HG03103 (cell line): ENCODE measurements at regions not wholly inside any gene's neighbourhood (a gene's known extent, or its start where the extent isn't known, plus 50 kb on each side); places are given as distances from the start of the nearest gene placed in this dataset.
"Not testable (repeated sequence)": the region's sequence is repeated elsewhere in the genome, so short reads cannot be mapped to it uniquely, and the experiment has no call there.

Experiments used
- ATAC-seq: cut with Tn5 transposase; IDR thresholded peaks from one replicate; pipeline ENCODE4 v1.9.1; 2021; ENCODE audit warnings: low read depth; ENCODE audit not compliant: unreplicated experiment

DNA sequence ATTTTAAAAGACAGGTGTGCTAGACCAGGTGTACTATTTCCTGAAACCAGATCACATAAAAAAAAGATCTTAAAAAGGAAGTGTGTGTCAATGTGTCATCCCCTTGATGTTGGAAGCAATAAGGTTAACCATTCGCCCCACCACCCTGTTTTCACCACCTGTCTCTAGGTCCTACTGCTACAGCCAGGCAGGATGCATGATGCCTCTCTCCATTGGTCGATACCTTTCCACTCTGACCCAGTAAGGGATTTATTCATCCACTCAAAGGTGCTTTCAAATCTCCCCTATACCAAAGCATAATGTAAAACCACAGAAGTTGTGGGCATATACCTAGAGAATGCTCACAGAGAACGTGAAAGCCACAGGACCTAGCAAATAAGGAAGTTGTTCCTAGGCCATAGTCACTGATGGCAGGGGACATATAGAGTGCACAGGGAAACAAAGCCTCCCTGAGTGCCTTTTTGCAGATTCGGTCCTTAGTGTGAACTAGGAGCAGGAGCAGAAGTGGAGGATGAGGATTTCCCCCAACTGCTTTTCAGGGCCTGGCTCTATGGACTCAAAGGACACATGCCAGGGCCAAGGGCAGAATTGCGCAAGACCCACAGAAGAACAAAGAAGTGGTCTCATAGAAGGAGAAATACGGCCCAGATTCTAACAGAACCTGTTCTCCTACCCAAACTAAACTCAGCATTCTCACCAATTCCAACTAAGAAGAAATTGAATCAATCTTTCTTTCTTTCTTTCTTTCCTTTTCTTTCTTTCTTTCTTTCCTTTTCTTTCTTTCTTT, 631.5 kb upstream of the NRP1 start:
- no peak for ATAC-seq

DNA sequence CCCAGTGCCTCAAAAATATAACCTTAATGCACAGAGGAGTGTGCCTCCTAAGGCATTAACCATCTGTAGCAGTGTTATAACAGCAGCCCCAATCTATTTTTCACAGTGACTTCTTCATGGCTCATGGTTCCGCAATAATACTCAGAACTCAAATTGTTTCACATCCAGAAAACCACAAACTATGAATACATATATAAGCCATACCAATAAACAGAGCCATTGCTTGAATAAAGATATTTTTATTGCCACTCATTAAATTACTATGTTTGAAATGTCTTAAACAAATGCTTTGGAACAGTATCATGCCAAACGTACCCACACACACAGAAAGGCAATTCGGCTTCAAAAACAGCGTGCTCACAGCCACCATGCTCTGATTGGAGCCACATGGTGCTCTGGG, 629.3 kb upstream of the NRP1 start:
- no peak for ATAC-seq

- ATAC-seq: not testable (repeated sequence)
These were observed 621.9 kb upstream of the NRP1 start for GRCh38 chr10:33956322-33956721.

GRCh38 chr10:33955676-33956075, 621.2 kb upstream of the NRP1 start:
- no peak for ATAC-seq

GRCh38 chr10:33952692-33953360, 618.4 kb upstream of the NRP1 start:
- ATAC-seq: no peak

- no peak for ATAC-seq
These were observed 615.7 kb upstream of the NRP1 start for GRCh38 chr10:33950206-33950605.

DNA sequence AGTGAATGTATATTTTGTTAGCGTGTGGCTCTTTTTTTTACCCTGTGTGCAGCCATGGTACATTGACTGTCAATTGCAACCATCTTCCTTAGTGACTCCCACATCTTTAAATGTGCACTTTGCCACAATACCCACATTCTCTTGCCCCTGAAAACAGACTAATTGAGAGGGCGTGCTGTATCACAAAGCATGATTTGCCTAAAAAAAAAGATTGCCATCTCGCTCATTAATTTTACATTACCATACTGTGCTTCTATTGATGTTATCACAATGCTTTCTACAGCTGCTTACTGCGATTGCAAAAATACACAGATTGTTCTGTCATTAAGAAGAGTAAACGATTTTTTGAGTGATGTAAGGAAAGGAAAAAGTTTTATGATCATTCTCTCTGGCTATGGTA, 613.1 kb upstream of the NRP1 start:
- ATAC-seq: no peak

DNA sequence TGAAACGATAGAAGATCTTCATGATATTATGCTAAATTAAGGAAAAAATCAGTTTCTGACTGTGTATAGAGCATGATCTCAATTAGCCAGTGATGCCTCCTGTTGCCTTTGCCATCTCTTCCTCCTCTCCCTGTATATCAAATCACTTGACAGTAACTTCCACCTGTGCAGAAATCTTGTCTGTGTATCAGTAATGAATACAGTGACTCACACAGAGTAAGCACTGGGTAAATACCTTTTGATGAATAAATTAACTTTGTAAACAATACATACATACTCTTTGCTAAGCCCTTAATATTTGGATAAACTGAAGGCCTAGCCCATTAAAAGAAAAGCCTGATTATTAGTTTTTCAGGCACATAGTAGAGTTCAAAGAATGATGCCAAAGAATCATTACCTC, 610.6 kb upstream of the NRP1 start:
- no peak for ATAC-seq

GRCh38 chr10:33942508-33942907, 608.0 kb upstream of the NRP1 start:
- ATAC-seq: no peak

DNA sequence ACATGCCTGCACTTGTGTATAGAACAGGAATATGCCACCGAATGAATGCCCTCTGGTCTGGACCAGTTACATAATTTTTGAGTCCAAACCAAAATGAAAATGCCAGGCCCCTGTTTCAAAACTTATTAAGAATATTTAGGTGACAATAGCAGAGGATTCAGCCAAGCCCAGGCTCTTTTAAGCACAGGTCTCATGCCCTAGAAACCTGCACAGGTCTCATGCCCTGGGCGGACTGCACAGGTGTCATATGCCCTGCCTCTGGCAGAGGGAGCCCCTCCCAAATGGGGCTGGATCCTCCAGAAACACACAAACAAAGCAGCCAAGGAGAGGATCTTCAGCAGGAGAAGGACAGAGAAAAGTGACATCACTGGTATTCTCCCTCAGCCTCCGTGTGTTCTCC, 605.4 kb upstream of the NRP1 start:
- ATAC-seq: no peak

- no peak for ATAC-seq
These were observed 604.9 kb upstream of the NRP1 start for GRCh38 chr10:33939410-33939809.

DNA sequence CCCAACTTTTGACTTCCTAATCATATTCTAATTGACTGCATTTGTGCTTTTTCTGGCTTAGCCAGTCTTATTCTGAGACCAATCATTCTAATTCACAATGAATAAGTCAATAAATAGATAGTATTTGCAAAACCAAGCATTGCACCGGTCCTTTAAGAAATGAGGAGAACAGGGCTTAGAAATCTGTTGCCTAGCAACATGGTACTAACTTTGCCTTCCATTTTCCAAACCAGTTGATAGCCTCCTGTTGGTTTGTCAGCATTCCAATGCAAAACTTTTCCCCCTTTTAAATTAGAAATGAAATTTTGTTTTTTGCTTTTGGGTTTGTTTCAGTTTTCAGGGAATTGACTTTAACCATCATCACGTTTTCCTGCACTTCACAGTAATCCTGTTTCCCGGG, 603.5 kb upstream of the NRP1 start:
- ATAC-seq: no peak

GRCh38 chr10:33937036-33937730, 602.7 kb upstream of the NRP1 start:
- ATAC-seq: no peak

DNA sequence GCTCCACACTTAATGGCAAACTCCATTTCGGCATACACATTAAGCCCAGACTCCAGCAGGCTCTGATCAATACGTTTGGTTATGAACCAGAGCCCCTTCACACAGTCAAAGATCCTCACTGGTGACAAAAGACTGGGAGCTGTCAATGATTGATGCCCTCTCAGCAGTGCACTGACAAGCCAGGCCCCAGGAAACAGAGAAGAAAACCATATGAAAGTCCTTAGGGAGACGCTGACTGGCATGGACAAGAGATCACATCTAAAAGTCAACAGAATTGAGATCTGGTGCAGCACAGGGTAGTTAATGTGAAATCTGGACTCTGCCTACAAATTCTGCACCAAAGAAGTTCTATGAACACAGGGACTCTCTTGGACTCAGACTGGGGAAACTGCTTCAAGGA, 600.9 kb upstream of the NRP1 start:
- ATAC-seq: no peak

GRCh38 chr10:33930079-33930478, 595.6 kb upstream of the NRP1 start:
- ATAC-seq: no peak

DNA sequence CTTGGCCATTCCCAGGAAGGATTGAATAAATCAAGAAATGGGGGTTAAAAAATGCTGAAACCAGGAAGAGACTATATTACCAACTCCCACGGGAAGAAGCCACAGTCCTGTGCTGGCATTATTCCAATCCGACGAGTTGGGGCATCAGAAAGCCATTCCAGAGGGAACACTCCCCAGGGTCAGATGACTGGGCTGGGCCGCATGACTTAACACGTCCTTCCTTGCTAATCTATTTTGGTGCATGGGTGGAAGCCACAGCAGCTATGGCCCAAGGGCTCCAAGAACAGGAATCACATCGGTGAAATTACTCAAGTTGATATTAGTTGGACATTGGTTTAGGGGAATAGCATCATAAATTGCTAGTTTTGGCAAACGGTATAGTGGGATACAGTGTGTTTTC, 592.9 kb upstream of the NRP1 start:
- no peak for ATAC-seq

DNA sequence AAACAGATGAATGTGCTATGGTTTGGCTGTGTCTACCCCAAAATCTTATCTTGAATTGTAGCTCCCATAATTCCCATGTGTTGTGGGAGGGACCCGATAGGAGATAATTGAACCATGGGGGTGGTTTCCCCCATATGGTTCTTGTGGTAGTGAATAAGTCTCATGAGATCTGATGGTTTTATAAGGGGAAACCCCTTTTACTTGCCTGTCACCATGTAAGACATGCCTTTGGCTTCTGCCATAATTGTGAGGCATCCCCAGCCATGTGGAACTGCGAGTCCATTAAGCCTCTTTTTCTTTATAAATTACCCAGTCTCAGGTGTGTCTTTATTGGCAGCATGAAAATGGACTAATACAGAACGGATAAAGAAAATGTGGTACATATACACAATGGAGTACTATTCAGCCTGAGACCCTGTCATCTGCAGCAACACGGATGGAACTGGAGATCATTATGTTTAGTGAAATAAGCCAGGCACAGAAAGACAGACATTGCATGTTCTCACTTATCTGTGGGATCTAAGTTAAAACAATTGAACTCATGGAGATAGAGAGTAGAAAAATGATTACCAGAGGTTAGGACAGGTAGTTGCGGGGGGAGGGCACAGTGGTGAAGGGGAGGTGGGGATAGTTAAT, 587.6 kb upstream of the NRP1 start:
- no peak for ATAC-seq

- ATAC-seq: no peak
These were observed 585.9 kb upstream of the NRP1 start for GRCh38 chr10:33920351-33920750.

DNA sequence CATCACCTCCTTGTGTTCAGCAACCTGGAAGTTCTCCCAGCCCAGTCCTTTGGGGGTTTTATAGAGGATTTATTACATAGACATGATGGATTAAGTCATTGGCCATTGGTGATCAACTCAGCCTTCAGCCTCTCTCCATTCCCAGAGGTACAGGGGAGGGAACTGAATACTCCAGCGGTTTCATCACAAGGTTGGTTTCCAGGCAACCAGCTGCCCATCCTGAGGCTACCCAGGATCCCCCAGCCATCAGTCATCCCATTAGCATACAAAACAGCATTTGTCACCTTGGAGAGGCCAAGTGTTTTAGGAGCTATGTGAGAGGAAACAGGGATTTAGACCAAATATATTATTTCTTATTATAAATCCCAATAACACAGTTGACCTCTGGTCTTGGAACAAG, 584.8 kb upstream of the NRP1 start:
- ATAC-seq: no peak

DNA sequence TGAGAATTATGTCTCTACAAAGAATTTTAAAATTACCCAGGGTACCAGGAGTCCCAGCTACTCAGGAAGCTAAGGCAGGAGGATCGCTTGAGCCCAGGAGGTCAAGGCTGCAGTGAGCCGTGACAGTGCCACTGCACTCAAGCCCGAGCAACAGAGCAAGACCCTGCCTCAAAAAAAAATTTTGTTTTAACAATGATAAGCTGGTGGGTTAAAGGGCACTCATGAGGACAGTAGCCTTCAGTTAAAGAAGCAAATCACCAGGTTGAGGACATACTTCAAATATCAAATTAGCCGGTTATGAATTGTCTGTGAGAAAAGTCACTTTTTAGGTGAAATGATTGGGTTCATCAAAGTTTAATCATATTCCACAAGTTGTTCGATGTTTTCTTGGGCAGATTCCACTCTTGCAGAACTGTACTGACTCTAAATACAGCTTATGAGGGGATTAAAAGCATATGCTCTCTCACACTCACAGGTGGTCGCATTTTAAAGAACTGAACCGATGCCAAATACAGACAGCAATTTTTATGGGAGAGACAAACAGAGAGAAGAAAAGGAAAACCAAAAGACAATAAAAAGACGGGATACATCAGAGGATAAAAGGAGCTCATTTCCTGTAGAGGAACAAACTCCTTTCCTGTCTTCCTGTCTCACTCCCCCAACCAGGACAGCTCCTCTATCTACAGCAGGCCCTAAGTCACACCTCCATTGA, 582.8 kb upstream of the NRP1 start:
- ATAC-seq: no peak

GRCh38 chr10:33914746-33915145, 580.3 kb upstream of the NRP1 start:
- no peak for ATAC-seq
